IPS-18a (cell line): ENCODE measurements at regions not wholly inside any gene's neighbourhood (a gene's known extent, or its start where the extent isn't known, plus 50 kb on each side); places are given as distances from the start of the nearest gene placed in this dataset.

Source experiments
- H3K27ac ChIP-seq: one replicate; pipeline ENCODE4 v1.5.1; 2013; ENCODE audit warnings: low read length
- H3K27me3 ChIP-seq: one replicate; pipeline ENCODE4 v1.6.1; 2013; ENCODE audit warnings: mild to moderate bottlenecking, low read length; ENCODE audit not compliant: control insufficient read depth, insufficient read depth
- H3K36me3 ChIP-seq: one replicate; pipeline ENCODE4 v1.6.1; 2013; ENCODE audit warnings: low read depth, low read length; ENCODE audit not compliant: control insufficient read depth
- H3K4me1 ChIP-seq: one replicate; pipeline ENCODE4 v1.6.1; 2013; ENCODE audit warnings: low read depth, low read length; ENCODE audit not compliant: control insufficient read depth
- H3K4me3 ChIP-seq: one replicate; pipeline ENCODE4 v1.5.1; 2013; ENCODE audit warnings: low read length
- H3K9ac ChIP-seq: one replicate; pipeline ENCODE4 v1.6.1; 2013; ENCODE audit warnings: mild to moderate bottlenecking, low read length, moderate library complexity
- H3K9me3 ChIP-seq: one replicate; pipeline ENCODE4 v1.6.1; 2013; ENCODE audit warnings: low read depth, low read length; ENCODE audit not compliant: control insufficient read depth

- H3K27me3 ChIP-seq, result no peaks in the 10 kb centered on the region
- H3K4me1 ChIP-seq, result peaks cover 6% of the 10 kb centered on the region
- H3K36me3 ChIP-seq, result no peaks in the 10 kb centered on the region
- H3K27ac ChIP-seq, result no peak overlapping the region
- H3K9me3 ChIP-seq, result no peaks in the 10 kb centered on the region
- no peak overlapping the region for H3K9ac ChIP-seq
- H3K4me3 ChIP-seq, result no peak overlapping the region
Observed at GRCh38 chr5:152623951-152624350, 218.9 kb upstream of the NMUR2 start.

- no peaks in the 10 kb centered on the region for H3K27me3 ChIP-seq
- no peak overlapping the region for H3K27ac ChIP-seq
- no peak overlapping the region for H3K9ac ChIP-seq
- H3K4me3 ChIP-seq, result no peak overlapping the region
- H3K9me3 ChIP-seq, result no peaks in the 10 kb centered on the region
- H3K36me3 ChIP-seq, result no peaks in the 10 kb centered on the region
- H3K4me1 ChIP-seq, result peaks cover 6% of the 10 kb centered on the region
Observed at GRCh38 chr5:152625696-152626095, 220.6 kb upstream of the NMUR2 start.

- no peaks in the 10 kb centered on the region for H3K9me3 ChIP-seq
- H3K27ac ChIP-seq, result no peak overlapping the region
- no peak overlapping the region for H3K9ac ChIP-seq
- no peaks in the 10 kb centered on the region for H3K27me3 ChIP-seq
- no peaks in the 10 kb centered on the region for H3K4me1 ChIP-seq
- H3K36me3 ChIP-seq, result no peaks in the 10 kb centered on the region
- no peak overlapping the region for H3K4me3 ChIP-seq
Observed at GRCh38 chr5:152631221-152631620, 226.1 kb upstream of the NMUR2 start.

- H3K36me3 ChIP-seq, result no peaks in the 10 kb centered on the region
- no peak overlapping the region for H3K27ac ChIP-seq
- H3K9me3 ChIP-seq, result no peaks in the 10 kb centered on the region
- no peak overlapping the region for H3K4me3 ChIP-seq
- no peaks in the 10 kb centered on the region for H3K27me3 ChIP-seq
- no peaks in the 10 kb centered on the region for H3K4me1 ChIP-seq
- no peak overlapping the region for H3K9ac ChIP-seq
Observed at GRCh38 chr5:152632360-152632759, 227.3 kb upstream of the NMUR2 start.

- Histone ChIP-seq H3K9me3 (no peaks in the 10 kb centered on the region), H3K27ac (no peak overlapping the region), H3K4me3 (no peak overlapping the region), H3K9ac (no peak overlapping the region), H3K36me3 (no peaks in the 10 kb centered on the region), H3K4me1 (no peaks in the 10 kb centered on the region), H3K27me3 (no peaks in the 10 kb centered on the region)
Observed at GRCh38 chr5:152634586-152634985, 229.5 kb upstream of the NMUR2 start.

- Histone ChIP-seq H3K9me3 (no peaks in the 10 kb centered on the region), H3K27ac (no peak overlapping the region), H3K4me3 (no peak overlapping the region), H3K36me3 (no peaks in the 10 kb centered on the region), H3K27me3 (peaks cover 31% of the 10 kb centered on the region), H3K4me1 (peaks cover 11% of the 10 kb centered on the region), H3K9ac (no peak overlapping the region)
Observed at GRCh38 chr5:152638996-152639552, 234.0 kb upstream of the NMUR2 start.

- Histone ChIP-seq H3K4me3 (no peak overlapping the region), H3K36me3 (no peaks in the 10 kb centered on the region), H3K27me3 (peaks cover 39% of the 10 kb centered on the region), H3K9ac (no peak overlapping the region), H3K27ac (no peak overlapping the region), H3K9me3 (no peaks in the 10 kb centered on the region), H3K4me1 (peaks cover 11% of the 10 kb centered on the region)
Observed at GRCh38 chr5:152641970-152642805, 237.1 kb upstream of the NMUR2 start.

GRCh38 chr5:152642880-152643279, 237.8 kb upstream of the NMUR2 start:
- Histone ChIP-seq H3K27ac (no peak overlapping the region), H3K36me3 (no peaks in the 10 kb centered on the region), H3K4me1 (peaks cover 11% of the 10 kb centered on the region), H3K4me3 (no peak overlapping the region), H3K9me3 (no peaks in the 10 kb centered on the region), H3K27me3 (peaks cover 39% of the 10 kb centered on the region), H3K9ac (no peak overlapping the region)

- peaks cover 39% of the 10 kb centered on the region for H3K27me3 ChIP-seq
- no peaks in the 10 kb centered on the region for H3K36me3 ChIP-seq
- H3K27ac ChIP-seq, result no peak overlapping the region
- H3K9me3 ChIP-seq, result no peaks in the 10 kb centered on the region
- H3K4me1 ChIP-seq, result peaks cover 11% of the 10 kb centered on the region
- H3K4me3 ChIP-seq, result no peak overlapping the region
- H3K9ac ChIP-seq, result no peak overlapping the region
Observed at GRCh38 chr5:152644029-152644728, 239.1 kb upstream of the NMUR2 start.

- Histone ChIP-seq H3K4me3 (no peak overlapping the region), H3K36me3 (no peaks in the 10 kb centered on the region), H3K4me1 (peaks cover 11% of the 10 kb centered on the region), H3K9me3 (no peaks in the 10 kb centered on the region), H3K9ac (no peak overlapping the region), H3K27ac (no peak overlapping the region), H3K27me3 (peaks cover 2% of the 10 kb centered on the region)
Observed at GRCh38 chr5:152649609-152650008, 244.5 kb upstream of the NMUR2 start.

- peaks cover 11% of the 10 kb centered on the region for H3K4me1 ChIP-seq
- no peaks in the 10 kb centered on the region for H3K27me3 ChIP-seq
- H3K4me3 ChIP-seq, result no peak overlapping the region
- no peaks in the 10 kb centered on the region for H3K36me3 ChIP-seq
- H3K9ac ChIP-seq, result no peak overlapping the region
- no peaks in the 10 kb centered on the region for H3K9me3 ChIP-seq
- no peak overlapping the region for H3K27ac ChIP-seq
Observed at GRCh38 chr5:152650413-152650812, 245.3 kb upstream of the NMUR2 start.
